ENCODE measurements at regions not wholly inside any gene's neighbourhood (a gene's known extent, or its start where the extent isn't known, plus 50 kb on each side); places are given as distances from the start of the nearest gene placed in this dataset.

- no peak for DNase-seq (ENCODE audit: low spot score)
- Mint-ChIP-seq H3K4me3 (ENCODE audit: unreplicated experiment) (no peak overlapping the region), H3K36me3 (ENCODE audit: low read depth) (no peaks in the 10 kb centered on the region), H3K27me3 (ENCODE audit: low read depth) (peaks cover 27% of the 10 kb centered on the region), H3K9me3 (ENCODE audit: low read depth) (no peaks in the 10 kb centered on the region), H3K4me1 (ENCODE audit: low read depth) (peaks cover 5% of the 10 kb centered on the region), H3K27ac (ENCODE audit: unreplicated experiment) (no peak overlapping the region)
- TF ChIP-seq, protein P1, sequence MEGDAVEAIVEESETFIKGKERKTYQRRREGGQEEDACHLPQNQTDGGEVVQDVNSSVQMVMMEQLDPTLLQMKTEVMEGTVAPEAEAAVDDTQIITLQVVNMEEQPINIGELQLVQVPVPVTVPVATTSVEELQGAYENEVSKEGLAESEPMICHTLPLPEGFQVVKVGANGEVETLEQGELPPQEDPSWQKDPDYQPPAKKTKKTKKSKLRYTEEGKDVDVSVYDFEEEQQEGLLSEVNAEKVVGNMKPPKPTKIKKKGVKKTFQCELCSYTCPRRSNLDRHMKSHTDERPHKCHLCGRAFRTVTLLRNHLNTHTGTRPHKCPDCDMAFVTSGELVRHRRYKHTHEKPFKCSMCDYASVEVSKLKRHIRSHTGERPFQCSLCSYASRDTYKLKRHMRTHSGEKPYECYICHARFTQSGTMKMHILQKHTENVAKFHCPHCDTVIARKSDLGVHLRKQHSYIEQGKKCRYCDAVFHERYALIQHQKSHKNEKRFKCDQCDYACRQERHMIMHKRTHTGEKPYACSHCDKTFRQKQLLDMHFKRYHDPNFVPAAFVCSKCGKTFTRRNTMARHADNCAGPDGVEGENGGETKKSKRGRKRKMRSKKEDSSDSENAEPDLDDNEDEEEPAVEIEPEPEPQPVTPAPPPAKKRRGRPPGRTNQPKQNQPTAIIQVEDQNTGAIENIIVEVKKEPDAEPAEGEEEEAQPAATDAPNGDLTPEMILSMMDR (IDR thresholded peaks at IDR 0.05) = no peak
These were observed 77.6 kb downstream of the PCDH1 start for GRCh38 chr5:141800617-141801016.

DNA sequence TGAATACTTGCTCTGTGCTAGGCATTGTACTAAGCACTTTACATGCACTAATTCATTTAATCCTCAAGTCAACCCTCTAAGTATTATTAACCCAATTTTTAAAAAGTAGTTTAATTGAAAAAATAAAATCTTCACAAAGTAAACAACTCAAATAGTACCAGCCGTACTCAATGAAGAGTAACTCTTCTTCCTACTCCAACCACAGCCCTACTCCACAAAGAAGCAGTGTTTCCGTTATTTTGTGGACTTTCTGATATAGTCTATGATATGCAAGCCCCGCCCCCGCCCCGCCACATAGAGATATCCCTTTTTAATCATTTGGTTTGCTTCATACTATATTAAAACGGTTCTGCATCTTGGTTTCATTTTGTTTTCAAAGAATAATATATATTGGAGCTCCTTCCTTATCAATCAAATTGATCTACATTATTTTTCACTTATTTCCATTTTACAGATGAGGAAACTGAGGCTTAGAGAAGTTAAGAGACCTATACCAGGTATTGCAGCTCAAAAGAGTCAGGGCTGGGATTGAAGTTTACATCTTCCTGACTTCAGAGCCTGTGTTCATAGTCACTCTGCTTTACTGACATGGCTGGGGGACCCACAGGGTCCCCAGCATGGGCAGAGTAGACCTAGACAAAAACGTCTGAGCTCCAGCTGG, 78.6 kb downstream of the PCDH1 start:
- peaks cover 32% of the 10 kb centered on the region for H3K27me3 Mint-ChIP-seq (ENCODE audit: low read depth)

DNA sequence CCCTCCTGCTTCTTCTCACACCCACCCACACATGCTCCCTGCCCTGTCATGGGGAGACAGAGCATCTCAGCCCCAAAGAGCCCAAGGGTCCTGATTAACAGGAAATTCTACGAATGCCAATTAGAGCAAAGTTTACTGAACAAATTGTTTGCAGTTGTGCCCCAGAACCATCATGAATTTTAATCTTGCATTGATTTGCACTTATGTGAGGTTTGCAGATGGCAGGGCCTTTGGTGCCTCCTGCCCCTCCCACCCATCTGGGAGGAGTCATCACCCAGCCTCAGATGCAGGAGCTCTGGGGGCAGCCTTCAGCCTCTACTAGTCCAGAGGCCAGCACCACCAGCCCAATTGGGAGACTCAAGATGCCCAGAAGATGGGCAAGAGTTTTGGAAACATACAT, 80.8 kb downstream of the PCDH1 start:
- H3K4me3 Mint-ChIP-seq (ENCODE audit: unreplicated experiment) = no peak overlapping the region
- no peaks in the 10 kb centered on the region for H3K4me1 Mint-ChIP-seq (ENCODE audit: low read depth)
- TF ChIP-seq, protein P1 (IDR thresholded peaks at IDR 0.05) = no peak

More for the DNA sequence above, 78.6 kb downstream of the PCDH1 start:
- no peak overlapping the region for H3K27ac Mint-ChIP-seq (ENCODE audit: unreplicated experiment)
- DNase-seq (ENCODE audit: low spot score) = no peak
- H3K4me3 Mint-ChIP-seq (ENCODE audit: unreplicated experiment) = no peak overlapping the region
- TF ChIP-seq, protein P1 (IDR thresholded peaks at IDR 0.05) = no peak
- H3K36me3 Mint-ChIP-seq (ENCODE audit: low read depth) = no peaks in the 10 kb centered on the region
- peaks cover 5% of the 10 kb centered on the region for H3K4me1 Mint-ChIP-seq (ENCODE audit: low read depth)
- H3K9me3 Mint-ChIP-seq (ENCODE audit: low read depth) = no peaks in the 10 kb centered on the region

DNA sequence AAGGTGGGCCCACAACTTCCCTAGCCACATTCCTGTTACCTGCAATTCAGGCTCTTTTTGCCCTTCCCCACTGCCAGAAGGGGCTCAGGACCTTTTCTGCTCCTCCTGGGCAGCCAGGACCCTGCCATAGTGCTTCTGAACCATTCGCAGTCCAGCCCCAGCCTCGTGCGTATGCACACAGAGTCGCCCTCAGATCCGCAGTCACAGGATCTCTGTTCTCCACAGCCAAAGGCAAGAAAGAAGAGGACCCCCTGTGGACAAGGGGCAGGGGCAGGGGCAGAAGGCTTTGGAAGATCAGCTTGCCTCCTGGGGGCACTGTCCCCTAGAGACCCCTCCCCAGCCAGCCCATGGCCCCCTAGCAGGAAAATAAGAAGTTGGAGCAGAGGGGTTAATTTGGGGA, 82.8 kb downstream of the PCDH1 start:
- Mint-ChIP-seq H3K27me3 (ENCODE audit: low read depth) (peaks cover 25% of the 10 kb centered on the region), H3K4me1 (ENCODE audit: low read depth) (no peaks in the 10 kb centered on the region), H3K4me3 (ENCODE audit: unreplicated experiment) (no peak overlapping the region), H3K36me3 (ENCODE audit: low read depth) (peaks cover 3% of the 10 kb centered on the region), H3K9me3 (ENCODE audit: low read depth) (no peaks in the 10 kb centered on the region), H3K27ac (ENCODE audit: unreplicated experiment) (no peak overlapping the region)
- no peak for DNase-seq (ENCODE audit: low spot score)
- TF ChIP-seq, protein P1 (IDR thresholded peaks at IDR 0.05) = no peak

More for the DNA sequence above, 80.8 kb downstream of the PCDH1 start:
- peaks cover 18% of the 10 kb centered on the region for H3K27me3 Mint-ChIP-seq (ENCODE audit: low read depth)
- DNase-seq (ENCODE audit: low spot score) = no peak
- H3K36me3 Mint-ChIP-seq (ENCODE audit: low read depth) = no peaks in the 10 kb centered on the region
- H3K27ac Mint-ChIP-seq (ENCODE audit: unreplicated experiment) = no peak overlapping the region
- no peaks in the 10 kb centered on the region for H3K9me3 Mint-ChIP-seq (ENCODE audit: low read depth)

DNA sequence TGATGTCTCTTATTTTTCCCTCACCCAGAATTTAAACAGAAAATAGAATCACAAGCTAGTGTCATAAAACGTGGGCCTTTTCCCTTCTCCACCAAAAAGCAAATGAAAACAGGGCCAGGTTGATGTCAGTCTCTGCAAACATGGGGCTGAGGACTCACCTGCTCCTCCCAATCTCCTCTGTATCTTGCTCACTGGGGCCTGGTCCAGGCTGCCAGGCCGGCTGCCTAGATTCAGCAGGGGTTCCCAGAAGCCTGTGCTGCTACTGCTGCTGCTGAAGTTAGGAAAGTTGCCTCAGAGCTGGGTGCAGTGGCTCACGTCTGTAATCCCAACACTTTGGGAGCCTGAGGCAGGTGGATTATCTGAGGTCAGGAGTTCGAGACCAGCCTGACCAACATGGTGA, 84.3 kb downstream of the PCDH1 start:
- no peaks in the 10 kb centered on the region for H3K9me3 Mint-ChIP-seq (ENCODE audit: low read depth)
- no peaks in the 10 kb centered on the region for H3K4me1 Mint-ChIP-seq (ENCODE audit: low read depth)
- H3K4me3 Mint-ChIP-seq (ENCODE audit: unreplicated experiment) = no peak overlapping the region
- TF ChIP-seq, protein P1 (IDR thresholded peaks at IDR 0.05) = no peak
- H3K27me3 Mint-ChIP-seq (ENCODE audit: low read depth) = peaks cover 31% of the 10 kb centered on the region
- peaks cover 3% of the 10 kb centered on the region for H3K36me3 Mint-ChIP-seq (ENCODE audit: low read depth)
- DNase-seq (ENCODE audit: low spot score) = no peak
- no peak overlapping the region for H3K27ac Mint-ChIP-seq (ENCODE audit: unreplicated experiment)

All from chondrocyte (in vitro differentiated cells).